Forelimb muscle (tissue), 1 donor: ENCODE measurements at regions not wholly inside any gene's neighbourhood (a gene's known extent, or its start where the extent isn't known, plus 50 kb on each side); places are given as distances from the start of the nearest gene placed in this dataset.

Source experiments
- DNase-seq: peaks from one replicate; pipeline ENCODE4 v3.0.0-alpha.2; 2013; ENCODE audit warnings: low read depth

GRCh38 chr12:74906224-74906623 is 303.4 kb downstream of the KCNC2 start:
- no peak for DNase-seq

GRCh38 chr12:74910831-74911230 is 298.8 kb downstream of the KCNC2 start:
- DNase-seq, result no peak

GRCh38 chr12:74914378-74914777 is 295.3 kb downstream of the KCNC2 start:
- no peak for DNase-seq

- DNase-seq, result no peak
These were observed 293.9 kb downstream of the KCNC2 start for GRCh38 chr12:74915718-74916117.

GRCh38 chr12:74917743-74918142 is 291.9 kb downstream of the KCNC2 start:
- no peak for DNase-seq

GRCh38 chr12:74918291-74918690 is 291.3 kb downstream of the KCNC2 start:
- peak; percentile 6 for DNase-seq

- no peak for DNase-seq
These were observed 287.5 kb downstream of the KCNC2 start for GRCh38 chr12:74922117-74922516.

GRCh38 chr12:74922642-74923041 is 287.0 kb downstream of the KCNC2 start:
- DNase-seq, result no peak

GRCh38 chr12:74941670-74942069 is 268.0 kb downstream of the KCNC2 start:
- DNase-seq, result no peak

GRCh38 chr12:74945771-74946198 is 263.9 kb downstream of the KCNC2 start:
- no peak for DNase-seq

GRCh38 chr12:74953697-74954096 is 255.9 kb downstream of the KCNC2 start:
- DNase-seq, result no peak

GRCh38 chr12:74957231-74957630 is 252.4 kb downstream of the KCNC2 start:
- no peak for DNase-seq

- no peak for DNase-seq
These were observed 252.0 kb downstream of the KCNC2 start for GRCh38 chr12:74957634-74958033.

- DNase-seq, result no peak
These were observed 250.0 kb downstream of the KCNC2 start for GRCh38 chr12:74959657-74960056.

- DNase-seq, result no peak
These were observed 246.3 kb downstream of the KCNC2 start for GRCh38 chr12:74963304-74963703.

- DNase-seq, result no peak
These were observed 245.7 kb downstream of the KCNC2 start for GRCh38 chr12:74963867-74964331.

- no peak for DNase-seq
These were observed 245.2 kb downstream of the KCNC2 start for GRCh38 chr12:74964390-74964789.

- DNase-seq, result no peak
These were observed 238.4 kb downstream of the KCNC2 start for GRCh38 chr12:74971201-74971600.

- no peak for DNase-seq
These were observed 231.7 kb downstream of the KCNC2 start for GRCh38 chr12:74977832-74978481.

GRCh38 chr12:74980510-74980909 is 229.1 kb downstream of the KCNC2 start:
- no peak for DNase-seq

GRCh38 chr12:74981541-74981940 is 228.1 kb downstream of the KCNC2 start:
- no peak for DNase-seq

- no peak for DNase-seq
These were observed 225.7 kb downstream of the KCNC2 start for GRCh38 chr12:74983917-74984316.

- no peak for DNase-seq
These were observed 225.0 kb downstream of the KCNC2 start for GRCh38 chr12:74984631-74985030.
